RWPE2 (cell line): ENCODE measurements at regions not wholly inside any gene's neighbourhood (a gene's known extent, or its start where the extent isn't known, plus 50 kb on each side); places are given as distances from the start of the nearest gene placed in this dataset.

Source experiments
- ATAC-seq: fragments of 200-7000 bp; cut with Tn5 transposase; 3 replicates; pipeline ENCODE4 v1.9.1; 2021; ENCODE audit warnings: low read depth
- DNase-seq: peaks from one replicate; pipeline ENCODE4 v3.0.0-alpha.2; 2020; ENCODE audit warnings: low spot score
- H3K27ac ChIP-seq: fragments of 450-650 bp; 2 replicates; pipeline ENCODE4 v1.5.1; 2017; ENCODE audit warnings: mild to moderate bottlenecking; ENCODE audit not compliant: poor library complexity, severe bottlenecking
- H3K27me3 ChIP-seq: fragments of 250-450 bp; sonication (Bioruptor Pico); 2 replicates; pipeline ENCODE4 v1.5.1; 2021; ENCODE audit warnings: mild to moderate bottlenecking, moderate library complexity; ENCODE audit not compliant: insufficient read depth, poor library complexity, severe bottlenecking
- H3K36me3 ChIP-seq: fragments of 250-450 bp; sonication (Bioruptor Pico); 2 replicates; pipeline ENCODE4 v1.5.1; 2020; ENCODE audit warnings: low read depth, mild to moderate bottlenecking, moderate library complexity
- H3K4me1 ChIP-seq: fragments of 250-450 bp; sonication (Bioruptor Pico); 2 replicates; pipeline ENCODE4 v1.5.1; 2021; ENCODE audit warnings: mild to moderate bottlenecking, moderate library complexity; ENCODE audit not compliant: insufficient read depth, poor library complexity, severe bottlenecking
- H3K4me3 ChIP-seq: fragments of 250-450 bp; sonication (Bioruptor Pico); 2 replicates; pipeline ENCODE4 v1.5.1; 2021; ENCODE audit warnings: mild to moderate bottlenecking, moderate library complexity; ENCODE audit not compliant: severe bottlenecking
- H3K9me3 ChIP-seq: fragments of 250-450 bp; sonication (Bioruptor Pico); 2 replicates; pipeline ENCODE4 v1.5.1; 2021; ENCODE audit warnings: mild to moderate bottlenecking, moderate library complexity; ENCODE audit not compliant: severe bottlenecking
- TF ChIP-seq, protein P1 (sequence below): fragments of 450-650 bp; IDR thresholded peaks from one replicate; pipeline ENCODE4 v1.5.1; 2017; ENCODE audit warnings: mild to moderate bottlenecking, moderate library complexity; ENCODE audit not compliant: poor library complexity, severe bottlenecking

DNA sequence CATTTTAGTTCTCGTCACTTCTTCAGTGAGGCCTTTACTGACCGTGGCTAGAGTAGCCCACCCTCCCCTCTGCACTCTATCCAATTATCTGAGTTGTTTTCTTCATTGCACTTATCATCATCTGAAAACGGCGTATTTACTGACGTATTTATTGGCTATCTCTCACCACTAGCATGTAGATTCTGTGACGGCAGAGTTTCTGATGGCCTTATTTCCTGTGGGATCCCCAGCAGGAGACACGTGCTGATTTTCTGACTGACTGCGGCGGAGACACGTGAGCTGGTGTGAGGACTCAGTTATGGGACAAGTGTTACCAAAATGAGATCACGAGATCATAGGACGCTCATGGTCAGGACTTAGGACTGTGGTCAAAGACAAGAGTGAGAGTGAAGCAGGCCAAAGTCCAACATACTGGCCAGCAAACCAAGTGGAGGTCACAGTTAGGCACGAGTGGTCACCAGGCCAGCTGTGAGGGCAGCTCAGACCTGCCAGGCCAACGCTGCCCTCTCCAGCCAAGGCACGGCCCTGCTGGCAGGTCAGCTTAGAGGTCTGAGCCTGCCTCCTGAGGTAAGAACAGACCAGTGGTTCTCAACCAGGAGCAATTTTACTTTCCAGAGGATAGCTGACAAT, 50.6 kb upstream of the BNIP2 start:
- Histone ChIP-seq H3K36me3 (no peaks in the 10 kb centered on the region), H3K4me3 (no peak overlapping the region), H3K27ac (no peak overlapping the region), H3K27me3 (no peaks in the 10 kb centered on the region), H3K9me3 (no peaks in the 10 kb centered on the region), H3K4me1 (no peaks in the 10 kb centered on the region)
- TF ChIP-seq, protein P1, sequence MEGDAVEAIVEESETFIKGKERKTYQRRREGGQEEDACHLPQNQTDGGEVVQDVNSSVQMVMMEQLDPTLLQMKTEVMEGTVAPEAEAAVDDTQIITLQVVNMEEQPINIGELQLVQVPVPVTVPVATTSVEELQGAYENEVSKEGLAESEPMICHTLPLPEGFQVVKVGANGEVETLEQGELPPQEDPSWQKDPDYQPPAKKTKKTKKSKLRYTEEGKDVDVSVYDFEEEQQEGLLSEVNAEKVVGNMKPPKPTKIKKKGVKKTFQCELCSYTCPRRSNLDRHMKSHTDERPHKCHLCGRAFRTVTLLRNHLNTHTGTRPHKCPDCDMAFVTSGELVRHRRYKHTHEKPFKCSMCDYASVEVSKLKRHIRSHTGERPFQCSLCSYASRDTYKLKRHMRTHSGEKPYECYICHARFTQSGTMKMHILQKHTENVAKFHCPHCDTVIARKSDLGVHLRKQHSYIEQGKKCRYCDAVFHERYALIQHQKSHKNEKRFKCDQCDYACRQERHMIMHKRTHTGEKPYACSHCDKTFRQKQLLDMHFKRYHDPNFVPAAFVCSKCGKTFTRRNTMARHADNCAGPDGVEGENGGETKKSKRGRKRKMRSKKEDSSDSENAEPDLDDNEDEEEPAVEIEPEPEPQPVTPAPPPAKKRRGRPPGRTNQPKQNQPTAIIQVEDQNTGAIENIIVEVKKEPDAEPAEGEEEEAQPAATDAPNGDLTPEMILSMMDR: no peak
- ATAC-seq (no peak), DNase-seq (no peak)
